ENCODE measurements at regions not wholly inside any gene's neighbourhood (a gene's known extent, or its start where the extent isn't known, plus 50 kb on each side); places are given as distances from the start of the nearest gene placed in this dataset.

DNA sequence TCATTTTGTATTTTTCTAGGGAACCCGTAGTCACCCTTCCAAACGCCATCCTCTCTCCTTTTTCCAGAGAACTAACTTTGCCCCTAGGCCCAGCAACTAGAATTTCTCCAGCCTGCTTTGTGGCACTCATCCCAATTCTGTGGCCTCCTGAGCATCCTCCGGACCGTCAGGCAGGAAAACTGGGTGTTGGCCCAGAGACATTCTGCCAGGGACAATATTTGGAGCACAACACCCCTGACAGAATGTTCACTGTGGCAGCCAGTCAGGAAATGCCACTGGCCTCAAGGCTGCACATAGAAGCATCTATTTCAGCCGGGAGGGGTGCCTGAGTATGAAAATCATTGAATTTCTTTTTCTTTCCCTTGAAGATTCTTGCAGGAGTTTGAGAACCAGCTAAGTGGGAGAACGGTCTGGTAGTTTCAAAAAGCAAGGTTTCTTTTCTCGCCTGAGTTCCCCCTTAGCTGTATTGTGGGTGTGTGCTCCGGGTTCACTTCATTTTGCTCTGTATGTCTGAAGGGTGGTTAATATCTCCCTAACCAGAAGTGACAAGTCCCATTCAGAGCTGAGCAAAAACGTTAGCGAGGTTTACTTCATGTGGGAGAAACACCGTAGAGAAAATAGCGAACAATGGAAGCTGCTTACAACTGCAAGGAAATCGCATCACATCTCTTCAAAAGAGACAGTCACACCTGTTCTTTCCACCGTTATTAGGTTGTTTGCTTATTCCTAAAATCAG, 108.1 kb upstream of the TPM1 start:
- no peak for DNase-seq
- no peak overlapping the region for H3K27ac ChIP-seq (replicated peaks)
- intact Hi-C loops (cut with micrococcal nuclease), result no loop called here

DNA sequence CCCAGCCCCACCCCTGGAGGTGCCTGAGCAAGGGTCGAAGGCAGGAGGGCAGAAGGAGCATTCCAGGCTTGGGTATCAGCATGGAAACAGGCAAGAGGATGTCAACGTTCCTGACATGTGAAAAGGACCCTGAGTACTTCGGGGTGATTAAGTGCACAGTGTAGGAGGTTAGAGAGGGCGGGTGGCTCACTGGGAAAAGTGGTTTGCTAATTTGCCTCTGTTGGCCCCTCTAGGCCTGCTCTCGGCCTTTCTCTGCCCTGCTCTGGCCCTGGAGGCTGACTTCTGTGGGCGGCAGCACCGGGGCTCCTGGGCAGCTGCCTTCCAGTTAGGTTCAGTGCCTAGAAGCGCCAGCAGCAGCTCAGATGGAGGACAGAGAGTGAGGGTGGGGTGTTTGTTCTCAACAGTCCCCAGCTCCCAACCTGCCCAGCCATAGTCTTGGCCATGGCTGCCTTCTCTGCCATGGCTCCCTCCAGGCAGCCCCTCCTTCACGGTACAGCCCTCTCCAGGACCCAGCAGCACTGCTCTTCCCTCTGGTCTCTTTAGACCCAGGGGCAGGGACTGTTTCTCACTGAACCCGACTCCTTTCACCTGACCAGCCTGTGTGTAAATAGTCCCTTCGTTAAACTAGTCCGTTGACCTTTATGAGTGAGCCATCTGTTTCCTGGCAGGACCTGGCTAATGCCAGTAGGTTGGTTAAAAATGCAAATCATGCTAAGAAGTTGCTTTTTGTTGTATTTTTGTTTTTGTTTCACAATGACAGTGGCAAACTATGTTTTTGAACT, 107.1 kb upstream of the TPM1 start:
- H3K27ac ChIP-seq (replicated peaks), result no peak overlapping the region
- no peak for DNase-seq
- intact Hi-C loops (cut with micrococcal nuclease), result no loop called here
- no peaks in the 10 kb centered on the region for H3K27me3 ChIP-seq (ENCODE audit: low read depth)
- TF ChIP-seq, protein P1, sequence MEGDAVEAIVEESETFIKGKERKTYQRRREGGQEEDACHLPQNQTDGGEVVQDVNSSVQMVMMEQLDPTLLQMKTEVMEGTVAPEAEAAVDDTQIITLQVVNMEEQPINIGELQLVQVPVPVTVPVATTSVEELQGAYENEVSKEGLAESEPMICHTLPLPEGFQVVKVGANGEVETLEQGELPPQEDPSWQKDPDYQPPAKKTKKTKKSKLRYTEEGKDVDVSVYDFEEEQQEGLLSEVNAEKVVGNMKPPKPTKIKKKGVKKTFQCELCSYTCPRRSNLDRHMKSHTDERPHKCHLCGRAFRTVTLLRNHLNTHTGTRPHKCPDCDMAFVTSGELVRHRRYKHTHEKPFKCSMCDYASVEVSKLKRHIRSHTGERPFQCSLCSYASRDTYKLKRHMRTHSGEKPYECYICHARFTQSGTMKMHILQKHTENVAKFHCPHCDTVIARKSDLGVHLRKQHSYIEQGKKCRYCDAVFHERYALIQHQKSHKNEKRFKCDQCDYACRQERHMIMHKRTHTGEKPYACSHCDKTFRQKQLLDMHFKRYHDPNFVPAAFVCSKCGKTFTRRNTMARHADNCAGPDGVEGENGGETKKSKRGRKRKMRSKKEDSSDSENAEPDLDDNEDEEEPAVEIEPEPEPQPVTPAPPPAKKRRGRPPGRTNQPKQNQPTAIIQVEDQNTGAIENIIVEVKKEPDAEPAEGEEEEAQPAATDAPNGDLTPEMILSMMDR (IDR thresholded peaks at IDR 0.05; ENCODE audit: borderline replicate concordance), result no peak
- peaks cover 26% of the 10 kb centered on the region for H3K4me1 ChIP-seq
- H3K4me3 ChIP-seq, result no peak overlapping the region
- H3K36me3 ChIP-seq, result no peaks in the 10 kb centered on the region
- no peaks in the 10 kb centered on the region for H3K9me3 ChIP-seq (replicated peaks)

More for the DNA sequence above, 108.1 kb upstream of the TPM1 start:
- Histone ChIP-seq H3K9me3 (replicated peaks) (no peaks in the 10 kb centered on the region), H3K4me3 (no peak overlapping the region), H3K4me1 (peaks cover 16% of the 10 kb centered on the region), H3K27me3 (ENCODE audit: low read depth) (no peaks in the 10 kb centered on the region), H3K36me3 (no peaks in the 10 kb centered on the region)
- TF ChIP-seq, protein P1 (IDR thresholded peaks at IDR 0.05; ENCODE audit: borderline replicate concordance), result no peak

DNA sequence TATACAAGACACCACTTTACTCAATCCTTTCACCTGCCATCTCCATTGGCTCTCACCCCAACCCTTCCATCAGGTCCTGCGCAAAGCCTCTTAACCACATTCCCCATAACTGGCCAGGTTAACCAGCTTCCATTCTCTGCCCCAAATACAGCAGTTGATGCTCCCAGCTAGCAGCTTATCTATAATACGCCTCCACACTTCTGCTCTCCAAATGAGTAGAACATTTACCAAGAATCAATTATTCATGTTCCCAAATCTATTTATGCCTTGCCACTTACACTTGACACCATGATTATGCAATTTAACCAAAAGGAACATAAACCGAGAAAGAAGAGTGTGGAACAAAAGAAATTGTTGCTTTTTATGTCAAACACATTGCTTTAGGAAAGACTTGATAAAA, 103.7 kb upstream of the TPM1 start:
- Histone ChIP-seq H3K4me3 (no peak overlapping the region), H3K9me3 (replicated peaks) (no peaks in the 10 kb centered on the region), H3K27me3 (ENCODE audit: low read depth) (no peaks in the 10 kb centered on the region), H3K27ac (replicated peaks) (no peak overlapping the region), H3K4me1 (peaks cover 35% of the 10 kb centered on the region), H3K36me3 (no peaks in the 10 kb centered on the region)
- intact Hi-C loops (cut with micrococcal nuclease), result no loop called here
- no peak for DNase-seq
- TF ChIP-seq, protein P1 (IDR thresholded peaks at IDR 0.05; ENCODE audit: borderline replicate concordance), result no peak

- Histone ChIP-seq H3K4me1 (peaks cover 28% of the 10 kb centered on the region), H3K4me3 (no peak overlapping the region), H3K27ac (replicated peaks) (peak overlapping the region; percentile 81), H3K36me3 (no peaks in the 10 kb centered on the region), H3K27me3 (ENCODE audit: low read depth) (no peaks in the 10 kb centered on the region), H3K9me3 (replicated peaks) (no peaks in the 10 kb centered on the region)
- intact Hi-C loops (cut with micrococcal nuclease), result no loop called here
- no peak for DNase-seq
- TF ChIP-seq, protein P1 (IDR thresholded peaks at IDR 0.05; ENCODE audit: borderline replicate concordance), result no peak
Measured at GRCh38 chr15:62940093-62940754, 102.3 kb upstream of the TPM1 start.

GRCh38 chr15:62940755-62941361, 101.7 kb upstream of the TPM1 start:
- peak; percentile 71 for DNase-seq
- no peaks in the 10 kb centered on the region for H3K27me3 ChIP-seq (ENCODE audit: low read depth)
- no peaks in the 10 kb centered on the region for H3K9me3 ChIP-seq (replicated peaks)
- H3K4me3 ChIP-seq, result peak overlapping the region; percentile 14
- H3K4me1 ChIP-seq, result peaks cover 28% of the 10 kb centered on the region
- TF ChIP-seq, protein P1 (IDR thresholded peaks at IDR 0.05; ENCODE audit: borderline replicate concordance), result no peak
- no peaks in the 10 kb centered on the region for H3K36me3 ChIP-seq
- H3K27ac ChIP-seq (replicated peaks), result peak overlapping the region; percentile 81
- intact Hi-C loops (cut with micrococcal nuclease), result no loop called here
